ENCODE measurements at regions not wholly inside any gene's neighbourhood (a gene's known extent, or its start where the extent isn't known, plus 50 kb on each side); places are given as distances from the start of the nearest gene placed in this dataset.

- TF ChIP-seq CTCF (IDR thresholded peaks at IDR 0.05), result no peak
- TF ChIP-seq POLR2A (IDR thresholded peaks at IDR 0.05), result no peak
These were observed 309.5 kb upstream of the HS6ST1 start for GRCh38 chr2:128628206-128628605.

All from lower leg skin (tissue), 3 donors.